ENCODE measurements at regions not wholly inside any gene's neighbourhood (a gene's known extent, or its start where the extent isn't known, plus 50 kb on each side); places are given as distances from the start of the nearest gene placed in this dataset.

DNA sequence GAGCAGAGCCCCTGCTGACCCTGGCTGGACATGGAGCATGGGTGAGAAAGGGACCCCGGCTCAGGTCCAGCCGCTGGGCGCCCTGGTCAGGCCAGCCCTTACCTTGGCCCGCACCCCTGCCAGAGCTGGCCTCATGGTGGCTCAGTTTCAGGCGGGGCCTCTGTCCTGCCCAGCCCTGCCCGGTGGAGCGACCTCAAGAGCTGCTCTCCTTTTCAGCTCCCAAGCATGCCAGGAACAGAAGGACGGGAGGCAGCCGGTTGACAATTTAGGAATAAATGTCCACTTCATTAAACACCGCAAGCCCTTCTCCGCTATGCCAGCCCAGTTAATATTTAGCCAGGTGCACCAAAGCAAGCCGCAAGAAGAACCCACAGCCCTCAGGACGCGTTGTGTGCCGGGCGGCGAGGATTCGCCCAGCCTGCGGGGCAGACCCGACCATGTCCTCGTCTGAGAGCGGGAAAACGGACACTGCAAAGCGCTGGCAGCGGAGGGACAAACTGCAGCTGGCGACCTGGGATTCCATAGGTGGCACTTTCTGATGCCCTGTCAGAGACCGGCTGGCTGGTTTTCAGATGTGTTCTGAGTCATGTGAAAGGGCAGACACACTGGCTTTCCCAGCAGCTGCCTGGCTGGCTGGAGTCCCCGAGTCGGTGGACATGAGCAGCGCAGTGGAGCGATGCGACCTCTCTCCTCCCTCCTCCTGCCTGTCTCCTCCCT lies 221.9 kb downstream of the TTLL2 start:
- ATAC-seq = no peak
- TF ChIP-seq ZNF565 (CRISPR knock-in tag; conservative IDR thresholded peaks at IDR 0.05; ENCODE audit: low read depth) (no peak), TOX (CRISPR knock-in tag; IDR thresholded peaks at IDR 0.05; ENCODE audit: borderline replicate concordance) (no peak), ESRRG (CRISPR knock-in tag; IDR thresholded peaks at IDR 0.05) (no peak), TCF4 (CRISPR knock-in tag; IDR thresholded peaks at IDR 0.05; ENCODE audit: borderline replicate concordance) (no peak), RARB (CRISPR knock-in tag; IDR thresholded peaks at IDR 0.05) (no peak), CSDC2 (CRISPR knock-in tag; IDR thresholded peaks at IDR 0.05) (no peak), ZNF70 (CRISPR knock-in tag; IDR thresholded peaks at IDR 0.05) (no peak), ZC3H10 (CRISPR knock-in tag; IDR thresholded peaks at IDR 0.05) (no peak), SNAI2 (CRISPR knock-in tag; IDR thresholded peaks at IDR 0.05) (no peak), BACH2 (CRISPR knock-in tag; IDR thresholded peaks at IDR 0.05; ENCODE audit: borderline replicate concordance) (no peak)
- TF ChIP-seq, protein P1, sequence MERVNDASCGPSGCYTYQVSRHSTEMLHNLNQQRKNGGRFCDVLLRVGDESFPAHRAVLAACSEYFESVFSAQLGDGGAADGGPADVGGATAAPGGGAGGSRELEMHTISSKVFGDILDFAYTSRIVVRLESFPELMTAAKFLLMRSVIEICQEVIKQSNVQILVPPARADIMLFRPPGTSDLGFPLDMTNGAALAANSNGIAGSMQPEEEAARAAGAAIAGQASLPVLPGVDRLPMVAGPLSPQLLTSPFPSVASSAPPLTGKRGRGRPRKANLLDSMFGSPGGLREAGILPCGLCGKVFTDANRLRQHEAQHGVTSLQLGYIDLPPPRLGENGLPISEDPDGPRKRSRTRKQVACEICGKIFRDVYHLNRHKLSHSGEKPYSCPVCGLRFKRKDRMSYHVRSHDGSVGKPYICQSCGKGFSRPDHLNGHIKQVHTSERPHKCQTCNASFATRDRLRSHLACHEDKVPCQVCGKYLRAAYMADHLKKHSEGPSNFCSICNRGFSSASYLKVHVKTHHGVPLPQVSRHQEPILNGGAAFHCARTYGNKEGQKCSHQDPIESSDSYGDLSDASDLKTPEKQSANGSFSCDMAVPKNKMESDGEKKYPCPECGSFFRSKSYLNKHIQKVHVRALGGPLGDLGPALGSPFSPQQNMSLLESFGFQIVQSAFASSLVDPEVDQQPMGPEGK (CRISPR knock-in tag; IDR thresholded peaks at IDR 0.05; ENCODE audit: borderline replicate concordance) = no peak
- TF ChIP-seq, protein P2, sequence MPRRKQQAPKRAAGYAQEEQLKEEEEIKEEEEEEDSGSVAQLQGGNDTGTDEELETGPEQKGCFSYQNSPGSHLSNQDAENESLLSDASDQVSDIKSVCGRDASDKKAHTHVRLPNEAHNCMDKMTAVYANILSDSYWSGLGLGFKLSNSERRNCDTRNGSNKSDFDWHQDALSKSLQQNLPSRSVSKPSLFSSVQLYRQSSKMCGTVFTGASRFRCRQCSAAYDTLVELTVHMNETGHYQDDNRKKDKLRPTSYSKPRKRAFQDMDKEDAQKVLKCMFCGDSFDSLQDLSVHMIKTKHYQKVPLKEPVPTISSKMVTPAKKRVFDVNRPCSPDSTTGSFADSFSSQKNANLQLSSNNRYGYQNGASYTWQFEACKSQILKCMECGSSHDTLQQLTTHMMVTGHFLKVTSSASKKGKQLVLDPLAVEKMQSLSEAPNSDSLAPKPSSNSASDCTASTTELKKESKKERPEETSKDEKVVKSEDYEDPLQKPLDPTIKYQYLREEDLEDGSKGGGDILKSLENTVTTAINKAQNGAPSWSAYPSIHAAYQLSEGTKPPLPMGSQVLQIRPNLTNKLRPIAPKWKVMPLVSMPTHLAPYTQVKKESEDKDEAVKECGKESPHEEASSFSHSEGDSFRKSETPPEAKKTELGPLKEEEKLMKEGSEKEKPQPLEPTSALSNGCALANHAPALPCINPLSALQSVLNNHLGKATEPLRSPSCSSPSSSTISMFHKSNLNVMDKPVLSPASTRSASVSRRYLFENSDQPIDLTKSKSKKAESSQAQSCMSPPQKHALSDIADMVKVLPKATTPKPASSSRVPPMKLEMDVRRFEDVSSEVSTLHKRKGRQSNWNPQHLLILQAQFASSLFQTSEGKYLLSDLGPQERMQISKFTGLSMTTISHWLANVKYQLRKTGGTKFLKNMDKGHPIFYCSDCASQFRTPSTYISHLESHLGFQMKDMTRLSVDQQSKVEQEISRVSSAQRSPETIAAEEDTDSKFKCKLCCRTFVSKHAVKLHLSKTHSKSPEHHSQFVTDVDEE (CRISPR knock-in tag; IDR thresholded peaks at IDR 0.05) = no peak
- TF ChIP-seq, protein P3, sequence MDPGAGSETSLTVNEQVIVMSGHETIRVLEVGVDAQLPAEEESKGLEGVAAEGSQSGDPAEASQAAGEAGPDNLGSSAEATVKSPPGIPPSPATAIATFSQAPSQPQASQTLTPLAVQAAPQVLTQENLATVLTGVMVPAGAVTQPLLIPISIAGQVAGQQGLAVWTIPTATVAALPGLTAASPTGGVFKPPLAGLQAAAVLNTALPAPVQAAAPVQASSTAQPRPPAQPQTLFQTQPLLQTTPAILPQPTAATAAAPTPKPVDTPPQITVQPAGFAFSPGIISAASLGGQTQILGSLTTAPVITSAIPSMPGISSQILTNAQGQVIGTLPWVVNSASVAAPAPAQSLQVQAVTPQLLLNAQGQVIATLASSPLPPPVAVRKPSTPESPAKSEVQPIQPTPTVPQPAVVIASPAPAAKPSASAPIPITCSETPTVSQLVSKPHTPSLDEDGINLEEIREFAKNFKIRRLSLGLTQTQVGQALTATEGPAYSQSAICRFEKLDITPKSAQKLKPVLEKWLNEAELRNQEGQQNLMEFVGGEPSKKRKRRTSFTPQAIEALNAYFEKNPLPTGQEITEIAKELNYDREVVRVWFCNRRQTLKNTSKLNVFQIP (CRISPR knock-in tag; IDR thresholded peaks at IDR 0.05; ENCODE audit: borderline replicate concordance, low read depth) = no peak

DNA sequence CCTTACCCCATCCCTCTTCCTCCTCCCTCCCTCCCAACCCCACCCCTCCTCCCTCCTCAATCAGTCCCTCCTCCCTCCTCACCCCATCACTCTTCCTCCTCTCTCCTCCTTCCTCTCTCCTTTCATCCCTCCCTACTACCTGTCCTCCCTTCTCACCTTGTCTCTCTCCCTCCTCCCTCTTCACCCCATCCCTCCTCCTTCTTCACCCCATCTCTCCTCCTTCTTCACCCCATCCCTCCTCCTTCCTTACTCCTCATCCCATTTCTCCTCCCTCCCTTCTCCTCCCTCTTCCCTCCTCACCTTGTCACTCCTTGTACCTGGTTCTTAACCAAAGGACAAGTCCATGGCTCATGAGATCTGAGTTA lies 222.4 kb downstream of the TTLL2 start:
- ATAC-seq = no peak
- no peak for TF ChIP-seq ARNTL (CRISPR knock-in tag; IDR thresholded peaks at IDR 0.05; ENCODE audit: borderline replicate concordance, low read depth)

DNA sequence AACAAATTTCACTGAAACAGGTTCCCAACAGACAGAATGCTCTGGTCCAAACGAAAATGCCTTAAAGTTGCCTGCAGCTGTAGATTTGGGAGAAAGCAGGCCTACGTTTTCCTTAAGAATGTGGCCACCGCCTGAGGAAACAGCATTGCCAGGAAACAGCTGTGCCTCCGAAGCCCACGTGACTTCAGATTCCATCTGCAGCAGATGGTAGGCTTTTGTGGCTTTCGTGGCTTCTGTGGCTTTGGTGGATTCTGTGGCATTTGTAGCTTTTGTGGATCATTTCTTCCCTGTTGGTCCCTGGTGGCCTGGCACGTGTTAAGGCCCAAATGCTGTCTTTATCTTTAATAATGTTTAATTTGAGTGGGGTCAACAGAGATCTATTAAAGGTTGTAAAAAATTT lies 222.9 kb downstream of the TTLL2 start:
- TF ChIP-seq, protein P2 (CRISPR knock-in tag; IDR thresholded peaks at IDR 0.05) = no peak
- no peak for TF ChIP-seq BACH2 (CRISPR knock-in tag; IDR thresholded peaks at IDR 0.05; ENCODE audit: borderline replicate concordance)
- no peak for TF ChIP-seq ZNF8 (CRISPR knock-in tag; IDR thresholded peaks at IDR 0.05)
- TF ChIP-seq ISL1 (CRISPR knock-in tag; IDR thresholded peaks at IDR 0.05) = no peak
- TF ChIP-seq ZFP3 (CRISPR knock-in tag; IDR thresholded peaks at IDR 0.05) = no peak
- no peak for TF ChIP-seq ZFP30 (CRISPR knock-in tag; IDR thresholded peaks at IDR 0.05)
- TF ChIP-seq PPARA (CRISPR knock-in tag; IDR thresholded peaks at IDR 0.05; ENCODE audit: borderline replicate concordance) = no peak
- no peak for TF ChIP-seq TOX (CRISPR knock-in tag; IDR thresholded peaks at IDR 0.05; ENCODE audit: borderline replicate concordance)
- no peak for TF ChIP-seq GLIS3 (CRISPR knock-in tag; IDR thresholded peaks at IDR 0.05)
- no peak for TF ChIP-seq ARNTL (CRISPR knock-in tag; IDR thresholded peaks at IDR 0.05; ENCODE audit: borderline replicate concordance, low read depth)
- TF ChIP-seq, protein P1 (CRISPR knock-in tag; IDR thresholded peaks at IDR 0.05; ENCODE audit: borderline replicate concordance) = no peak
- TF ChIP-seq, protein P4, sequence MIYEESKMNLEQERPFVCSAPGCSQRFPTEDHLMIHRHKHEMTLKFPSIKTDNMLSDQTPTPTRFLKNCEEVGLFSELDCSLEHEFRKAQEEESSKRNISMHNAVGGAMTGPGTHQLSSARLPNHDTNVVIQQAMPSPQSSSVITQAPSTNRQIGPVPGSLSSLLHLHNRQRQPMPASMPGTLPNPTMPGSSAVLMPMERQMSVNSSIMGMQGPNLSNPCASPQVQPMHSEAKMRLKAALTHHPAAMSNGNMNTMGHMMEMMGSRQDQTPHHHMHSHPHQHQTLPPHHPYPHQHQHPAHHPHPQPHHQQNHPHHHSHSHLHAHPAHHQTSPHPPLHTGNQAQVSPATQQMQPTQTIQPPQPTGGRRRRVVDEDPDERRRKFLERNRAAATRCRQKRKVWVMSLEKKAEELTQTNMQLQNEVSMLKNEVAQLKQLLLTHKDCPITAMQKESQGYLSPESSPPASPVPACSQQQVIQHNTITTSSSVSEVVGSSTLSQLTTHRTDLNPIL (CRISPR knock-in tag; IDR thresholded peaks at IDR 0.05; ENCODE audit: low read depth) = no peak
- TF ChIP-seq OSR1 (CRISPR knock-in tag; IDR thresholded peaks at IDR 0.05) = no peak
- TF ChIP-seq, protein P3 (CRISPR knock-in tag; IDR thresholded peaks at IDR 0.05; ENCODE audit: borderline replicate concordance, low read depth) = no peak
- TF ChIP-seq RARB (CRISPR knock-in tag; IDR thresholded peaks at IDR 0.05) = no peak
- no peak for TF ChIP-seq TCF4 (CRISPR knock-in tag; IDR thresholded peaks at IDR 0.05; ENCODE audit: borderline replicate concordance)
- TF ChIP-seq ZNF70 (CRISPR knock-in tag; IDR thresholded peaks at IDR 0.05) = no peak
- TF ChIP-seq CSDC2 (CRISPR knock-in tag; IDR thresholded peaks at IDR 0.05) = no peak

More for the DNA sequence above, 222.9 kb downstream of the TTLL2 start:
- no peak for ATAC-seq

Data from SK-N-SH treated with all-trans-retinoic acid at 6 μM for 48 hours (cell line).